PC-3 (cell line): ENCODE measurements at regions not wholly inside any gene's neighbourhood (a gene's known extent, or its start where the extent isn't known, plus 50 kb on each side); places are given as distances from the start of the nearest gene placed in this dataset.

ENCODE experiments used
- CTCF ChIP-seq: fragments of 300-600 bp; sonication (generic); conservative IDR thresholded peaks from 2 replicates; pipeline ENCODE4 v1.5.1; 2017; ENCODE audit warnings: antibody characterized with exemption, low read depth, mild to moderate bottlenecking, low read length
- EZH2 ChIP-seq: fragments of 300-600 bp; sonication (generic); IDR thresholded peaks from one replicate; pipeline ENCODE4 v1.6.1; 2017; ENCODE audit warnings: antibody characterized with exemption, mild to moderate bottlenecking, low read length; ENCODE audit not compliant: unreplicated experiment
- EZH2phosphoT487 ChIP-seq: fragments of 300-600 bp; sonication (generic); IDR thresholded peaks from 2 replicates; pipeline ENCODE4 v1.6.1; 2018; ENCODE audit warnings: mild to moderate bottlenecking, antibody characterized with exemption, low read length, borderline replicate concordance

- no peak for TF ChIP-seq CTCF
- no peak for TF ChIP-seq EZH2
- no peak for TF ChIP-seq EZH2phosphoT487
Measured at GRCh38 chr10:113498997-113499396, 53.9 kb upstream of the HABP2 start.
